MM.1S (cell line): ENCODE measurements at regions not wholly inside any gene's neighbourhood (a gene's known extent, or its start where the extent isn't known, plus 50 kb on each side); places are given as distances from the start of the nearest gene placed in this dataset.

Source experiments
- DNase-seq: peaks from one replicate; pipeline ENCODE4 v3.0.0-alpha.2; 2015
- H2AFZ ChIP-seq: fragments of 300-600 bp; sonication (generic); 2 replicates; pipeline ENCODE4 v1.6.0; 2016; ENCODE audit warnings: antibody characterized with exemption, low read length
- H3F3A ChIP-seq: fragments of 300-600 bp; sonication (generic); 2 replicates; pipeline ENCODE4 v1.6.1; 2016; ENCODE audit warnings: mild to moderate bottlenecking, antibody characterized with exemption, low read length, moderate library complexity, mixed read lengths; ENCODE audit not compliant: insufficient read depth
- H3K27ac ChIP-seq: fragments of 300-600 bp; sonication (generic); 2 replicates; pipeline ENCODE4 v1.5.1; 2016; ENCODE audit warnings: mild to moderate bottlenecking, low read length
- H3K27me3 ChIP-seq: fragments of 300-600 bp; sonication (generic); replicated peaks from 2 replicates; pipeline ENCODE4 v1.6.0; 2016; ENCODE audit warnings: low read length; ENCODE audit not compliant: insufficient read depth
- H3K36me3 ChIP-seq: fragments of 300-600 bp; sonication (generic); replicated peaks from 2 replicates; pipeline ENCODE4 v1.6.1; 2016; ENCODE audit warnings: mild to moderate bottlenecking, low read length, mixed read lengths; ENCODE audit not compliant: insufficient read depth
- H3K4me1 ChIP-seq: fragments of 300-600 bp; sonication (generic); 2 replicates; pipeline ENCODE4 v1.6.1; 2016; ENCODE audit warnings: low read length, mixed read lengths
- H3K4me2 ChIP-seq: fragments of 300-600 bp; sonication (generic); 2 replicates; pipeline ENCODE4 v1.6.0; 2016; ENCODE audit warnings: low read depth, low read length
- H3K4me3 ChIP-seq: fragments of 300-600 bp; sonication (generic); 2 replicates; pipeline ENCODE4 v1.5.1; 2016; ENCODE audit warnings: low read length, mixed read lengths
- H3K79me2 ChIP-seq: fragments of 300-600 bp; sonication (generic); 2 replicates; pipeline ENCODE4 v1.6.1; 2016; ENCODE audit warnings: mixed run types, low read length, mixed read lengths
- H3K9ac ChIP-seq: fragments of 300-600 bp; sonication (generic); 2 replicates; pipeline ENCODE4 v1.6.1; 2016; ENCODE audit warnings: low read length, mixed read lengths
- H3K9me2 ChIP-seq: fragments of 300-600 bp; sonication (generic); replicated peaks from 2 replicates; pipeline ENCODE4 v1.6.1; 2016; ENCODE audit warnings: mild to moderate bottlenecking, low read length, mixed read lengths; ENCODE audit not compliant: insufficient read depth
- H3K9me3 ChIP-seq: fragments of 300-600 bp; sonication (generic); replicated peaks from 2 replicates; pipeline ENCODE4 v1.6.1; 2016; ENCODE audit warnings: mild to moderate bottlenecking, low read length, mixed read lengths; ENCODE audit not compliant: insufficient read depth
- H4K20me1 ChIP-seq: fragments of 300-600 bp; sonication (generic); 2 replicates; pipeline ENCODE4 v1.6.1; 2016; ENCODE audit warnings: mild to moderate bottlenecking, low read length, moderate library complexity, mixed read lengths; ENCODE audit not compliant: insufficient read depth
- CTCF ChIP-seq: fragments of 300-600 bp; sonication (generic); IDR thresholded peaks from 2 replicates; pipeline ENCODE4 v1.5.1; 2016; ENCODE audit warnings: antibody characterized with exemption, low read length, mixed read lengths
- EZH2 ChIP-seq: fragments of 300-600 bp; sonication (generic); optimal IDR thresholded peaks from 2 replicates; pipeline ENCODE3; 2017; ENCODE audit warnings: low read depth, mild to moderate bottlenecking, antibody characterized with exemption, low read length, mixed read lengths
- EZH2phosphoT487 ChIP-seq: fragments of 300-600 bp; sonication (generic); IDR thresholded peaks from 2 replicates; pipeline ENCODE4 v1.6.1; 2018; ENCODE audit warnings: antibody characterized with exemption, low read length

DNA sequence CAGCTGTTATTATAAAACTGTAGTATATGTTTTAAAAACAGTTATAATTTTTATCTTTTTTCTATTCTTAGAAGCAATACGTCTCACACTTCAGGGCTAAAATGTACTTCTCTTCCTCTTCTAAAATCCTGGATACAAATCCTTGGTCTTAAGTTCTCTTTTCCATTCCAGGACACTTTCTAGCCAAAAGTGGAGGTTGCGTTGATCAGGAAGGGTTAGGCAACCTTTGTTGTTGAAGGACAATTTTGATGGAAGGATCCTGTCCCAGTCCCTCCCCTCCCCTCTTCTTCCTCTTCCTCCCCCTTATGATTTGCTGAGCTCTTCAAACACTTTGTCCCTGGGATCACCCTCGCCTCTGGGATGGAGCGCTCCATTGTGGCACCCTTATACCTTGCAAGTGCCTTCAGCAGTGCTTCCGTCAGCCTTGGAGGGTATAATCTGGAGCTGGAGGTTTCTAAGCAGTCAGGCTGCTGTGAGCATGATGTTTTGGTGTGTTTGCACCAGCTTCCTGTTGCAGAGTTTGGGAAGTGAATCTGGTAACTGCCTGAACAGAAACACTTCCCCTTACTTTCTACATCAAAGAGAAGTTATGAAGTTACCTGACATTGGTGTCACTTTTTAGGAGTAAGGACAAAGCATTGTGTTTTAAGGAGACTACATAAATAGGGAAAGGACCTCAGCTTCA is 87.4 kb upstream of the SLC38A2 start:
- no peaks in the 10 kb centered on the region for H3K27me3 ChIP-seq
- no peak overlapping the region for H3K4me2 ChIP-seq
- TF ChIP-seq EZH2 (no peak), EZH2phosphoT487 (no peak), CTCF (no peak)
- no peaks in the 10 kb centered on the region for H3K9me2 ChIP-seq
- no peak overlapping the region for H2AFZ ChIP-seq
- H3K9me3 ChIP-seq, result no peaks in the 10 kb centered on the region
- no peak overlapping the region for H3K4me3 ChIP-seq
- peaks cover 38% of the 10 kb centered on the region for H3K4me1 ChIP-seq
- H3F3A ChIP-seq, result no peaks in the 10 kb centered on the region
- H3K79me2 ChIP-seq, result no peaks in the 10 kb centered on the region
- no peaks in the 10 kb centered on the region for H4K20me1 ChIP-seq
- H3K36me3 ChIP-seq, result no peaks in the 10 kb centered on the region
- no peak overlapping the region for H3K27ac ChIP-seq
- DNase-seq, result no peak
- no peak overlapping the region for H3K9ac ChIP-seq

GRCh38 chr12:46459111-46459510 is 86.5 kb upstream of the SLC38A2 start:
- no peaks in the 10 kb centered on the region for H3F3A ChIP-seq
- no peaks in the 10 kb centered on the region for H3K9me3 ChIP-seq
- no peaks in the 10 kb centered on the region for H3K9me2 ChIP-seq
- H3K4me1 ChIP-seq, result peaks cover 39% of the 10 kb centered on the region
- TF ChIP-seq CTCF (no peak), EZH2phosphoT487 (no peak), EZH2 (no peak)
- no peak overlapping the region for H2AFZ ChIP-seq
- DNase-seq, result no peak
- no peak overlapping the region for H3K9ac ChIP-seq
- H3K4me2 ChIP-seq, result no peak overlapping the region
- no peaks in the 10 kb centered on the region for H3K79me2 ChIP-seq
- H3K36me3 ChIP-seq, result no peaks in the 10 kb centered on the region
- no peak overlapping the region for H3K27ac ChIP-seq
- H3K4me3 ChIP-seq, result no peak overlapping the region
- H4K20me1 ChIP-seq, result no peaks in the 10 kb centered on the region
- H3K27me3 ChIP-seq, result no peaks in the 10 kb centered on the region

GRCh38 chr12:46458500-46459102 is 86.0 kb upstream of the SLC38A2 start:
- H3K4me1 ChIP-seq, result peaks cover 39% of the 10 kb centered on the region
- H3K4me2 ChIP-seq, result no peak overlapping the region
- no peaks in the 10 kb centered on the region for H4K20me1 ChIP-seq
- no peaks in the 10 kb centered on the region for H3K9me2 ChIP-seq
- H3K4me3 ChIP-seq, result no peak overlapping the region
- H3K36me3 ChIP-seq, result no peaks in the 10 kb centered on the region
- H2AFZ ChIP-seq, result no peak overlapping the region
- no peak for DNase-seq
- H3K9me3 ChIP-seq, result no peaks in the 10 kb centered on the region
- TF ChIP-seq EZH2phosphoT487 (no peak), EZH2 (no peak), CTCF (no peak)
- H3K9ac ChIP-seq, result no peak overlapping the region
- no peaks in the 10 kb centered on the region for H3F3A ChIP-seq
- H3K79me2 ChIP-seq, result no peaks in the 10 kb centered on the region
- no peak overlapping the region for H3K27ac ChIP-seq
- H3K27me3 ChIP-seq, result no peaks in the 10 kb centered on the region
